Natural killer cell treated with Interleukin-12 subunit alpha and Interleukin-12 subunit beta and Interleukin-15 and Interleukin-18, amount 100 ng/mL, for 72 hours (primary cell): ENCODE measurements at regions not wholly inside any gene's neighbourhood (a gene's known extent, or its start where the extent isn't known, plus 50 kb on each side); places are given as distances from the start of the nearest gene placed in this dataset.
A peak's percentile ranks its signal among the peaks of the same experiment; 100 is the strongest.

ENCODE experiments used
- ATAC-seq, 2 donors: fragments of 150-1000 bp; cut with Tn5 transposase in 1 of 2; sonication (Bioruptor Pico), chemical (Tn5 transposase) in 1 of 2; 2 replicates each; pipeline ENCODE4 v1.10.0; 2021
- DNase-seq: peaks from one replicate; pipeline ENCODE4 v3.0.0; 2022; ENCODE audit warnings: low spot score
- H3K27ac Mint-ChIP-seq, 2 donors: 1 replicate in 1 of 2; 2 replicates in 1 of 2; pipeline ENCODE4 v1.8.0; 2022; ENCODE audit warnings: mixed read lengths in 2 of 2, mild to moderate bottlenecking in 1 of 2, moderate library complexity in 1 of 2
- H3K27me3 Mint-ChIP-seq, 2 donors: 1 replicate in 1 of 2; 2 replicates in 1 of 2; pipeline ENCODE4 v1.8.0; 2022; ENCODE audit warnings: mixed read lengths in 2 of 2
- H3K36me3 Mint-ChIP-seq: one replicate; pipeline ENCODE4 v1.8.0; 2022; ENCODE audit warnings: mixed read lengths
- H3K4me1 Mint-ChIP-seq, 2 donors: 1 replicate in 1 of 2; 2 replicates in 1 of 2; pipeline ENCODE4 v1.8.0; 2022; ENCODE audit warnings: low read depth in 2 of 2, mixed read lengths in 2 of 2, mild to moderate bottlenecking in 1 of 2
- H3K4me3 Mint-ChIP-seq: one replicate; pipeline ENCODE4 v1.8.0; 2022; ENCODE audit warnings: mixed read lengths
- H3K9me3 Mint-ChIP-seq: 2 replicates; pipeline ENCODE4 v1.8.0; 2022; ENCODE audit warnings: mixed read lengths

DNA sequence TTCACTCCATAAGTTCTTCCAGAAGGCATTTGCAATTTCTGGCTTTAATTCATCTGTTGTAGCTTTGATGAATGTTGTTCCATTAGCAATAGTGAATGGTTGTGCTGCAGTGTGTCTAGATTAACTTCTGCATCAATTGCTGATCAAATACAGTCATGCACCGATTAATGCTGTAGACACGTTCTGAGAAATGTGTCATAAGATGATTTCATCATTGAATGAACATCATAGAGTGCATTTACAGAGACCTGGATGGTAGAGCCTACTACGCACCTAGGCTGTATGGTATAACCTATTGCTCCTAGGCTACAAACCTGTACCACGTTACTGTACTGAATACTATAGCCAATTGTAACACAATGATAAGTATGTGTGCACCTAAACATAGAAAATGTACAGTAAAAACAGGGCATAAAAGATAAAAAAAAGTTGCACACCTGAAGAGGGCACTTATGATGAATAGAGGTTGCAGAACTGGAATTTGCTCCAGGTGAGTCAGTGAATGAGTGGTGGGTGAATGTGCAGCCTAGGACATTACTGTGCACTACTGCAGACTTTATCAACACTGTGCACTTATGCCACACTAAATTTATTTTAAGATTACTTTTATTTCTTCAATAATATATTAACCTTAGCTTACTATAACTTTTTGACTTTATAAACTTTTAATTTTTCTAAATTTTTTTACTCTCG is 170.7 kb downstream of the HERPUD2 start:
- no peaks in the 10 kb centered on the region for H3K9me3 Mint-ChIP-seq
- no peaks in the 10 kb centered on the region for H3K36me3 Mint-ChIP-seq
- H3K4me3 Mint-ChIP-seq, result no peak overlapping the region
- H3K4me1 Mint-ChIP-seq, result peaks cover 0 to 5% of the 10 kb centered on the region in 2 donors
- peaks cover 31 to 32% of the 10 kb centered on the region in 2 donors for H3K27me3 Mint-ChIP-seq
- DNase-seq (no peak), ATAC-seq (no peak)
- H3K27ac Mint-ChIP-seq, result no peak overlapping the region

DNA sequence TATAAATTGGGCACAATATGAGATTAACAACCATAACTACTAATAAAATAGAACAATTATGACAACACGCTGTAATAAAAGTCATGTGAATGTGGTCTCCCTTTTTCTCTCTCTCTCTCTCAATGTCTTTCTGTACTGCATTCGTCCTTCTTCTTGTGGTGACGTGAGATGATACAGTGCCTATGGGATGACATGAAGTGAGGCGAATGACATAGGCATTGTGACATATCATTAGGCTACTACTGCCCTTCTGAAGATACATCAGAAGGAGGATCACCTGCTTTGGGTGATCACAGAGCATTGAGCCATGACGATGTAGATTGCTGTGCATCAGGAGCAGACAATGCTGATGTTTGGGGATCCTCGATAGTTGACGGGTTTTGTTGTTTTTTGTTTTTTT is 171.6 kb downstream of the HERPUD2 start:
- Mint-ChIP-seq H3K4me1 (peaks cover 0 to 5% of the 10 kb centered on the region in 2 donors), H3K4me3 (no peak overlapping the region), H3K27me3 (peaks cover 32 to 33% of the 10 kb centered on the region in 2 donors), H3K9me3 (no peaks in the 10 kb centered on the region), H3K36me3 (no peaks in the 10 kb centered on the region), H3K27ac (no peak overlapping the region)
- DNase-seq, result no peak
- ATAC-seq, result no peak

DNA sequence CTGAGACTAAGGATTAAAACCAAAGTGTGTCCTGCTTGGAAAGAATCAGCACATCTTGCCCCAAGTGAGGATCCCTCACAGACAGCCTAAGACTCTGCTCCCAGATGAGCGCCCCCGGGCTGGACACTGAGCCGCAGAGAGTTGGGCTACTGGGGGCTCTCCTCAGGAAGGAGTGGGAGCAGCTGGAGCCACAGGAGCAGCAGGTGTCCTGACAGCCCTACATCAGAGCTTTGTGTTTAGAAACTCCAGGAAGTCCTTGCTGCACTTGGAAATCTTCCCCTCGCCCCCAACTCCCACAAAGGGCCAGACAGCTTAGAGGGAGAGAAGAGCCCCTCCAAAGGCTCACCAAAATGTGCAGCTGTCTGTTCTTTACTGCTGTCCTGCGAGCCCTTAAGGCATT is 172.2 kb downstream of the HERPUD2 start:
- Mint-ChIP-seq H3K27me3 (peaks cover 33 to 37% of the 10 kb centered on the region in 2 donors), H3K9me3 (no peaks in the 10 kb centered on the region), H3K4me1 (peaks cover 0 to 5% of the 10 kb centered on the region in 2 donors), H3K4me3 (no peak overlapping the region), H3K36me3 (no peaks in the 10 kb centered on the region), H3K27ac (no peak overlapping the region)
- DNase-seq, result no peak
- no peak for ATAC-seq

DNA sequence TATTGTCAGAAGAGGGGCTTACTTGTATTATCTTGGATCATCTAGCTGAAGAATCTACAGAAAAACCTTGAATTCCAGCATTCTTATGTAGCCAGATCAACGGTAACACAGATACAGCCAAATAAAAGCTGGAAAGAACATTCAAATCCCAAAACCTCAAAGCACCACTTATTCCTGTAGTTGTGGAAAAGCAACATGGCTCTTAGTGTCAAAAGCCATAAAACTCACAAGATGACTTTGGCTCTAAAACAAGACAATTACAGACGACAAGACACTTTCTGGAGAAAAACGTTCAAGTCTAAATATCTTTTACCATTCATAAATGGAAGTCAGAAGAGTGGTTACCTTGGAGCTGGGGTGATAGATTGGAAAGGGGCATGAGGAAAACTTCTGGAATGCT is 173.0 kb downstream of the HERPUD2 start:
- Mint-ChIP-seq H3K36me3 (no peaks in the 10 kb centered on the region), H3K4me3 (no peak overlapping the region), H3K9me3 (no peaks in the 10 kb centered on the region), H3K4me1 (peaks cover 0 to 5% of the 10 kb centered on the region in 2 donors), H3K27ac (no peak overlapping the region), H3K27me3 (peaks cover 32 to 36% of the 10 kb centered on the region in 2 donors)
- ATAC-seq (no peak), DNase-seq (no peak)

DNA sequence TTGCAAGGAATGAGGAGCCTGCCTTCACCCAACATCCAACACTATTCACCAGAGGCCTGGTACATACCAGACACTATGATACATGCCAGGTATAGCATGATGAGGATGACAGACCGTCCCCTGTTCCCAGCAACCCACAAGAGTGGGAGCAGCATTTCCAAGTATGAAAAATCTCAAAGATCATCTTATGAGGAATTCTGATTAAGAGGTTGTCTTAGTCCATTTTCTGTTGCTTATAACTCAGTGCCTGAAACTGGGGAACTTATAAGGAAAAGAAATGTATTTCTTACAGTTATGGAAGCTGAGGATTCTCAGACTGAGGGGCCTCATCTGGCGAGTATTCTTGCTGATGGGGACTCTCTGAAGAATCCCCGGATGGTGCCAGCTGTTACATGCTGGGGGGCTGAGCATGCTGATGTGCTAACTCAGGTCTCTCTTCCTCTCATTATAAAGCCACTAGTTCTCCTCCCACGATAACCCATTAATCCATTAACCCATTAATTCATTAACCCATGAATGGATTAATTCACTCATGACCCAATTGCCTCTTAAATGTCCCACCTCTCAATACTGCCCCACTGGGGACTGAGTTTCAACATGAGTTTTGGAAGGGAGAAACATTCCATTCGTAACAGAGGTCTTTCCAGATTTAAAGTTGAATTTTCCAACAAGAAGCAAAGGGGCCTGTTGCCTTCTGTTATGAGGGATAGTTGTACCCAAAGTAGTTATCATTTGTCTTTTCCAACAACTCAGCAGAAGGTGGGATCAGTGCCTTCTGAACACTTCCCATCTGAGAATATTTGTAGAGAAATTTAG is 173.9 kb downstream of the HERPUD2 start:
- Mint-ChIP-seq H3K4me1 (peaks cover 0 to 5% of the 10 kb centered on the region in 2 donors), H3K36me3 (no peaks in the 10 kb centered on the region)

DNA sequence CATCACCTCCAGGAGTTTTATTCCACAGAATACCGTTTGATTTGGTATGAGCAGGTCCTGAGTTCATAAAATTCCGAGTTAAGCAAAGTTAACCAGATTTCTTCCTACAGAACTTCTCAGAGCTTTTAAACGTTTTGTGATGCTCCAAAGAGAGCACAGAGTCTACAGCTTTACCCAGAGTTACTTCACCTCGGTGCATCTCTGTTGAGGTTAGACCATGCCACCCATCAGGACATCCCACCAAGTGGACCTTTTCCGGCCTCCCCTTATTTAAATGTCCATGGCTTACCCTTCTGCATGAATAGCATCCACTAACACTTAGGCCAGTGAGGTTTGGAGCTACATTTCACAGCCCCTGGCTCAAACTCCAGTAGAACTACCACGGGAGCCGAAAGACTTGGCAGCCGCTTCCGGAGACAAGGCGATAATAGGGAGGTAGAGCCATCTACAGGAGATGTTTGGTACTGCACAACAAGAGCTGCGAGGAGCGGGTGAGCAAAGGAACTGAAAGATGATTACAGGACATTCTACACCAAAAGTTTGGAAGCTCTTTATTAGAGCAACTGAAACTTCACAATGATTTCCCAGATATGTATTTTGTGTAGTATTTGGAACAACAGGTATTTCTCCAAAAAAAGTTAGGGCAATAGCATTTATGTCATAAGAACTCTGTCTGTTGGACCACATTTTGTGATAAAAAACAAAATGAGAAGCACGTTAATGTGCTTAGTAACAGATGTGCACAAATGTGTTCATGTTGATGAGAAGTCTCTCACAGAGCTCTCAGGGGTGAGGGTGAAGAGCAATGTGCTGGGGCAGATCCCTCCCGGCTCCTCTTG is 174.7 kb downstream of the HERPUD2 start:
- no peaks in the 10 kb centered on the region for H3K9me3 Mint-ChIP-seq
- H3K4me3 Mint-ChIP-seq, result no peak overlapping the region
- H3K27me3 Mint-ChIP-seq, result peaks cover 29 to 30% of the 10 kb centered on the region in 2 donors
- no peak overlapping the region for H3K27ac Mint-ChIP-seq
- DNase-seq, result no peak
- peaks cover 0 to 5% of the 10 kb centered on the region in 2 donors for H3K4me1 Mint-ChIP-seq
- peak; percentile 63 to 64 for ATAC-seq
- no peaks in the 10 kb centered on the region for H3K36me3 Mint-ChIP-seq

More for the DNA sequence above, 173.9 kb downstream of the HERPUD2 start:
- Mint-ChIP-seq H3K27ac (no peak overlapping the region), H3K4me3 (no peak overlapping the region), H3K27me3 (peaks cover 28 to 29% of the 10 kb centered on the region in 2 donors), H3K9me3 (no peaks in the 10 kb centered on the region)
- ATAC-seq, result no peak
- DNase-seq, result no peak

DNA sequence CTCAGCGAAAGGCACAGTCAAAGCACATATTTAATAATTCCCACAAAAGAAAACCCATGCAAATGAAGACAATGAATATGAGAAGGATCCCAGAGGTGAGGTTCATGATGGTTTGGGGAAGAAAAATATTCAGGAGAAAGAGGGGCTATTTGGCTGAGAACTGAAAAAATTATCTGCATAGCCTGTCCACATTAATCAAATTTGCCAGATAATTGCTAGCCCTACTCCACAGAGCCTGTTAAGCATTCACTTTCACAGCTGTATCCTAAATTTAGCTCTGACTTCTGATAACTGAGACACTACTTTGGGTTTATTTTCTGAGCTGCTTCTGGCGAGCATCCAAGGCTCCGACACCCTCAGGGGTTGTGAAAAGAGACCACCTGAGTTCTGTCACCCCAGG is 176.2 kb downstream of the HERPUD2 start:
- no peaks in the 10 kb centered on the region for H3K9me3 Mint-ChIP-seq

DNA sequence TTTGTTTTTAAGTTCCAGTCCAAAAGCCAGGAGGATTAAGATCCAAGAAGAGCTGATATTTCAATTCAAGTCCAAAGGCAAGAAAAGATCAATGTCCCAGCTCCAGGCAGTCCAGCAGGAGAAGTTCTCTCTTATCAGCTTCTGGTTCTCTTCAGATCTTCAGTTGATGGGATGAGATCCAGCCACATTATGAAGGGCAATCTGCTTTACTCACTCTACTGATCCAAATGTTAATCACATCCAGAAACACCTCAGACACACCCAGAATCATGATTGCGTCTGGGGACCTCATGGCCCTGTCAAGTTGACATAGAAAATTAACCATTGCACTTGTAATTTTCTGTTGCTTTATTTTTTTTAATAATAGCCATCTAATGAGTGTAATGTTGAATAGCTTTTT is 178.4 kb downstream of the HERPUD2 start:
- peaks cover 0 to 5% of the 10 kb centered on the region in 2 donors for H3K4me1 Mint-ChIP-seq

More for the DNA sequence above, 176.2 kb downstream of the HERPUD2 start:
- ATAC-seq, result no peak
- peaks cover 0 to 5% of the 10 kb centered on the region in 2 donors for H3K4me1 Mint-ChIP-seq
- no peak overlapping the region for H3K4me3 Mint-ChIP-seq
- no peak for DNase-seq
- H3K27ac Mint-ChIP-seq, result no peak overlapping the region
- H3K36me3 Mint-ChIP-seq, result no peaks in the 10 kb centered on the region
- H3K27me3 Mint-ChIP-seq, result peaks cover 23 to 24% of the 10 kb centered on the region in 2 donors

DNA sequence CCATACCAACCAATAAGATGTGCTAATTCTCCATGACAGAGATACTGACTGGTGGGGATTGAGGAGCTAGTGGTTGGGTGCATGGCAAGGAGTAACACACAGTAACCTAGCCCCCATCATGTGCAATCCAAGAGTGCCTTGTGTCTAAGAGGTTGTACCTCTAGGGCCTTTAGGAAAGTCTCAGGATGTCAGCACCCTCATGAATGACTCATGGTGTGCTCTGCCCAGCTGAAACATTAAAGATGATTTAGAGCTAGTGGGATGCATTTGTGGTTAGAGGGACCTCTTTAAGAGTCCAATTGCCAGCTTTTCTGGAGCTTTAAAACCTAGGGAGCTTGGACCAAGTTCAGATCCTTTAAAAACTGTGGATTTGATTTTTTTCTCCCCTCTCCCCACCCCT is 181.1 kb downstream of the HERPUD2 start:
- no peak overlapping the region for H3K4me3 Mint-ChIP-seq
- DNase-seq, result no peak
- no peak for ATAC-seq
- H3K9me3 Mint-ChIP-seq, result no peaks in the 10 kb centered on the region
- no peak overlapping the region for H3K27ac Mint-ChIP-seq
- H3K4me1 Mint-ChIP-seq, result no peaks in the 10 kb centered on the region
- peaks cover 22 to 29% of the 10 kb centered on the region in 2 donors for H3K27me3 Mint-ChIP-seq
- no peaks in the 10 kb centered on the region for H3K36me3 Mint-ChIP-seq

More for the DNA sequence above, 178.4 kb downstream of the HERPUD2 start:
- H3K36me3 Mint-ChIP-seq, result no peaks in the 10 kb centered on the region
- H3K27me3 Mint-ChIP-seq, result peaks cover 21 to 23% of the 10 kb centered on the region in 2 donors
- DNase-seq (no peak), ATAC-seq (no peak)
- H3K9me3 Mint-ChIP-seq, result no peaks in the 10 kb centered on the region
- no peak overlapping the region for H3K27ac Mint-ChIP-seq
- no peak overlapping the region for H3K4me3 Mint-ChIP-seq

DNA sequence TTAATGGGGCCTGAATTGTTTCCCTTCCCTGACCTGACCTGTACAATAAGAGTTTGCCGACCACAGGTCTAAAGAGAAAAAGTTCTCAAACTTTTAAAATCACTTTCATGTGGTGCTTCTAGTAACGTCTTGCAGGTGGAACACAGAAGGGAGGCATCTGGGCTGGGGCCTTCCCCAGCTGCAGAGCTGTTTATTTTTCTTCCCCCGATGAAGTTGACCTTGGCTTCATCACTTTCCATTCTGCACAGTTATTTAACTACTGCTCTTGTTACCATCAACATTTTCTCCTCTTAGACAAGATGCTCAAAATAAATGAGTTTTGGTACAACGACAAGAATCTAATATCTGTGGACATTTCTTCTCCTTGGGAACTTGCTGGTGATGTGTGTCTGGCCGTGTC is 181.7 kb downstream of the HERPUD2 start:
- Mint-ChIP-seq H3K27me3 (peaks cover 21 to 26% of the 10 kb centered on the region in 2 donors), H3K4me3 (no peak overlapping the region), H3K27ac (no peak overlapping the region), H3K4me1 (no peaks in the 10 kb centered on the region), H3K36me3 (no peaks in the 10 kb centered on the region), H3K9me3 (no peaks in the 10 kb centered on the region)
- ATAC-seq (no peak), DNase-seq (no peak)

DNA sequence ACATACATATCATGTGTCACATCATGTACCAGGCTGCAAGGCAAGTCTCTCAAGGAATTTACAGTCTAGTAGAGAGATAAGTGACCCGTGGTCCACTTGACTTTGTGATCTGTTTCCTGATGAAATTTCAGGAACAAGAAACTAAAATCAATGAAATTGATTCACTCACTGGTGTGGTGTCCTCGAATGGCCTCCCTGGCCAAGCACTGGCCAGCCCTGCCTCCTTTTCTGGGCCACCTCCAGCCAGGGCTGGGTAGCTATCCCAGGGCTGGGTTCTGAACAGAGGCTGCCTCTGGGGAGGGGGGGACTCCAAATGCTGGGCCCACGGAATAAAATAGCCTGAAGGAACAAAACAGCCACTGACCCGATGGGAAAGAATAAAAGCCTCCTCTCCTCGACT is 182.2 kb downstream of the HERPUD2 start:
- H3K27me3 Mint-ChIP-seq, result peaks cover 19 to 23% of the 10 kb centered on the region in 2 donors
- H3K36me3 Mint-ChIP-seq, result no peaks in the 10 kb centered on the region
- no peaks in the 10 kb centered on the region for H3K4me1 Mint-ChIP-seq
- no peak for DNase-seq
- H3K9me3 Mint-ChIP-seq, result no peaks in the 10 kb centered on the region
- ATAC-seq, result no peak
- H3K27ac Mint-ChIP-seq, result no peak overlapping the region
- no peak overlapping the region for H3K4me3 Mint-ChIP-seq

DNA sequence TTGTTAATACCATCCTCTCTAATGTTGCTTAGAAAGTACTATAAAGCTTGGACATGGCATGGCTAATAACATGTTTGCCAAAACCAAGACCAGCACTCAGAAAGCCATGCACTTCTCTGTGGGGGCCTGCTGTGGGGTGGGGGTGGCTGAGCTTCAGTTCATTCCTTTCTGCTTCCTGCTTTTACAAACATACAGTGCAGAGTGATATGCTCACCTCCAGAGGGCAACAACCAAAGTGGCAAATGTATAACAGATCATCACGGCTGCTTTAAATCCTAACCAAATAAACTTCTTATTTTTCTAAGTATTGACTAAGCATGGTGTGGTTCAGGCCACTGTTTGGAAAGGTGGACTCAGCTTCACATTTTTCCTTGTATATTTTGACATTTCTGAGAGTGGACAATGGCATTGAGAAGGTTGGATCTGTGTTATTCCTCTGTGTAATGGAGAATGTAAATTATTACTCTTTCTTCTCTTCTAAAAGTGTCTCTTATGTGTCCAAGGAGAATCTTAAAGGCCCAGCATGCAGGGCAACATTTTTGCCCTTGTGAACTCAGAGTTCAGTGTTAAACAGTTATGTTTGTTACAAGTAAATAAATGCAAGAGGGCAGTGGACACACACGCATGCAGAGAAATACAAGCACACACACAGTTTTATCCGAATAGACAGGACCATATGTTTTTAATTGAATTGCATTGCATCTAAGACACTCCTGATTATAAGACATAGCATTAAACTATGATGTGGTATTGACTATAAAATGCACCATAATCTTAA is 186.1 kb downstream of the HERPUD2 start:
- no peak overlapping the region for H3K27ac Mint-ChIP-seq
- DNase-seq (no peak), ATAC-seq (no peak)
- no peaks in the 10 kb centered on the region for H3K36me3 Mint-ChIP-seq
- no peaks in the 10 kb centered on the region for H3K9me3 Mint-ChIP-seq
- peaks cover 19 to 27% of the 10 kb centered on the region in 2 donors for H3K27me3 Mint-ChIP-seq
- H3K4me3 Mint-ChIP-seq, result no peak overlapping the region
- no peaks in the 10 kb centered on the region for H3K4me1 Mint-ChIP-seq

DNA sequence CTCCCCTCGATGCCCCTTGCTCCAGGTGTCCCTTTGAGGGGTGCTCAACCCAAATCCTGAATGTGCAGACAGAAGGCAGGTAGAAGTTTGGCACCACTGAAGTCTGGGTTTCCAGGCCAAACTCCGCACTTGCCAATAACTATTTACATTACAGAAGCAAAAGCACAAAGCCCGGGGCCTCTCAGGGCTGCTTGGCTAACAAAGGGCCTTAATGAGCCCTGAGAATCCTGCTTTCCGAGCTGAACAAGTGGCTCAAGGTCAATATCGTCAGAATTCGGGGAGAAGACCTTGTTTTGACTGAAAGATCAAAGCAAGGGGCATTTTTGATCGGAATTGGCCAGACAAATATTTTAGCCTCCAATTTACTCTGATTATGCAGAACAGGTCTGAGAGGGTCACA is 189.9 kb downstream of the HERPUD2 start:
- no peaks in the 10 kb centered on the region for H3K4me1 Mint-ChIP-seq
- peaks cover 7 to 10% of the 10 kb centered on the region in 2 donors for H3K27me3 Mint-ChIP-seq
- ATAC-seq (no peak), DNase-seq (no peak)
- no peaks in the 10 kb centered on the region for H3K36me3 Mint-ChIP-seq
- no peak overlapping the region for H3K27ac Mint-ChIP-seq
- no peaks in the 10 kb centered on the region for H3K9me3 Mint-ChIP-seq
- H3K4me3 Mint-ChIP-seq, result no peak overlapping the region
